Karpas-422 (cell line): ENCODE measurements at regions not wholly inside any gene's neighbourhood (a gene's known extent, or its start where the extent isn't known, plus 50 kb on each side); places are given as distances from the start of the nearest gene placed in this dataset.

Experiments used
- DNase-seq: peaks from one replicate; pipeline ENCODE4 v3.0.0-alpha.2; 2015
- H2AFZ ChIP-seq: fragments of 200-600 bp; sonication (generic); 2 replicates; pipeline ENCODE4 v1.6.1; 2014; ENCODE audit warnings: antibody characterized with exemption, low read length, mixed read lengths
- H3K27ac ChIP-seq: fragments of 200-600 bp; sonication (generic); 2 replicates; pipeline ENCODE4 v1.5.1; 2014; ENCODE audit warnings: mild to moderate bottlenecking, low read length, moderate library complexity
- H3K27me3 ChIP-seq: fragments of 200-600 bp; sonication (generic); 2 replicates; pipeline ENCODE4 v1.6.1; 2014; ENCODE audit warnings: low read length, mixed read lengths
- H3K36me3 ChIP-seq: fragments of 200-600 bp; sonication (generic); 2 replicates; pipeline ENCODE4 v1.6.1; 2014; ENCODE audit warnings: low read length, mixed read lengths; ENCODE audit not compliant: insufficient read depth
- H3K4me1 ChIP-seq: fragments of 200-600 bp; sonication (generic); 2 replicates; pipeline ENCODE4 v1.6.1; 2014; ENCODE audit warnings: mild to moderate bottlenecking, low read length, mixed read lengths
- H3K4me2 ChIP-seq: fragments of 200-600 bp; sonication (generic); 2 replicates; pipeline ENCODE4 v1.6.1; 2014; ENCODE audit warnings: low read length, low read depth, mild to moderate bottlenecking; ENCODE audit not compliant: poor library complexity, severe bottlenecking
- H3K4me3 ChIP-seq: fragments of 200-600 bp; sonication (generic); 2 replicates; pipeline ENCODE4 v1.5.1; 2014; ENCODE audit warnings: mild to moderate bottlenecking, antibody characterized with exemption, low read length, mixed read lengths
- H3K79me2 ChIP-seq: fragments of 200-600 bp; sonication (generic); 2 replicates; pipeline ENCODE4 v1.6.1; 2014; ENCODE audit warnings: mild to moderate bottlenecking, low read length, mixed read lengths
- H3K9ac ChIP-seq: fragments of 200-600 bp; sonication (generic); 2 replicates; pipeline ENCODE4 v1.6.0; 2014; ENCODE audit warnings: low read length
- H3K9me2 ChIP-seq: fragments of 200-600 bp; sonication (generic), shearing (Covaris generic); replicated peaks from 2 replicates; pipeline ENCODE4 v1.6.0; 2014; ENCODE audit warnings: mild to moderate bottlenecking, low read length, moderate library complexity; ENCODE audit not compliant: insufficient read depth
- H3K9me3 ChIP-seq: fragments of 300-700, 200-600 bp; sonication (generic); 2 replicates; pipeline ENCODE4 v1.6.1; 2014; ENCODE audit warnings: low read length, mixed read lengths
- H4K20me1 ChIP-seq: fragments of 200-600 bp; sonication (generic); 2 replicates; pipeline ENCODE4 v1.6.1; 2014; ENCODE audit warnings: mild to moderate bottlenecking, antibody characterized with exemption, low read length, low read depth; ENCODE audit not compliant: insufficient read depth

- no peak overlapping the region for H3K27ac ChIP-seq
- no peaks in the 10 kb centered on the region for H3K9me3 ChIP-seq
- peaks cover 10% of the 10 kb centered on the region for H3K4me1 ChIP-seq
- peak overlapping the region; percentile 13; the same call in 1 of the 2 replicates for H3K4me3 ChIP-seq
- DNase-seq: no peak
- no peaks in the 10 kb centered on the region for H3K36me3 ChIP-seq
- H3K4me2 ChIP-seq: peak overlapping the region; percentile 23
- H3K79me2 ChIP-seq: no peaks in the 10 kb centered on the region
- H4K20me1 ChIP-seq: no peaks in the 10 kb centered on the region
- no peaks in the 10 kb centered on the region for H3K27me3 ChIP-seq
- no peak overlapping the region for H2AFZ ChIP-seq
- no peak overlapping the region for H3K9ac ChIP-seq
- no peaks in the 10 kb centered on the region for H3K9me2 ChIP-seq
Observed at GRCh38 chr6:6834356-6835222, 246.1 kb downstream of the LY86 start.

DNA sequence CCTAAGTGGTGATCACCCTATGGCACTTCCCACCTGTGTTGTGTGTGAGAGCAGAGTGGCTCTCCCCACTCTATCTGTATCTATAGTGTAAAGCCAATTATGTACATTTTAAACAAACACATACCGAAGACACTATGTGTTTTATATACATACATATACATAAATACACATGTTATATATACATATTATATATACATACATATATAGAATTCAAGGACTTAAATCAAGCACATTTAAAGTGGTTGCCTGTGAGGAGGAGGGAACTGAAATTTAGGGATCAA, 246.6 kb downstream of the LY86 start:
- Histone ChIP-seq H3K9me3 (no peaks in the 10 kb centered on the region), H3K4me3 (no peak overlapping the region), H3K27ac (no peak overlapping the region), H3K36me3 (no peaks in the 10 kb centered on the region), H3K9ac (no peak overlapping the region), H2AFZ (no peak overlapping the region), H3K4me1 (peaks cover 10% of the 10 kb centered on the region), H3K9me2 (no peaks in the 10 kb centered on the region), H3K27me3 (no peaks in the 10 kb centered on the region), H3K79me2 (no peaks in the 10 kb centered on the region), H3K4me2 (no peak overlapping the region), H4K20me1 (no peaks in the 10 kb centered on the region)
- DNase-seq: no peak

GRCh38 chr6:6836609-6837406, 248.3 kb downstream of the LY86 start:
- Histone ChIP-seq H3K4me3 (no peak overlapping the region), H3K9ac (no peak overlapping the region), H2AFZ (no peak overlapping the region), H3K27ac (no peak overlapping the region), H4K20me1 (no peaks in the 10 kb centered on the region), H3K9me2 (no peaks in the 10 kb centered on the region), H3K27me3 (no peaks in the 10 kb centered on the region), H3K79me2 (no peaks in the 10 kb centered on the region), H3K4me2 (no peak overlapping the region), H3K4me1 (peaks cover 10% of the 10 kb centered on the region), H3K9me3 (no peaks in the 10 kb centered on the region), H3K36me3 (no peaks in the 10 kb centered on the region)
- DNase-seq: no peak

DNA sequence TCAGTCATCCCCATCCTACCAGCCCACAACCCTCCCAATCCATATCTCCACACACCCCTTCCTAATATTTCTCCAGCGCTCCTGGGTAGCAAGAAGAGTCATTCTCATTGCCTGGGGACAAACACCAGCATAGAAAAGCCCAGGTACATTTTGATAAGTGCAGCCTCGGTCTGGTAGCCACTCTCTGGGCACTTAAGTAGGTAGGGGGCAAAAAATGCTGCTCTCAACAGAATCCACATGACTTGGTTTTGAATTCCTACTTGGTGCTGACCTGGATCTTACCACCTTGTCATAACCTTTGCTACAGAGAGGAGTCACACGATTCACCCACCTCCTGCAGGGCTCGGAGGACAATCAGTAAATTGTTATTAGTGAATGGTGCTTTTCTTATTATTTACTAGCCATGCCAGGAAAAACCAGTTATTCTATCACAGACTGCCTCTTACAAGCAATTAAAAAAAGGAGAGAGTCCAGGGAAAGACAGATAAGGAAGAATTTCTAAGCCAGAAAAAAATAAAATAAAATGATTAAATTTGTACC, 249.1 kb downstream of the LY86 start:
- H4K20me1 ChIP-seq: no peaks in the 10 kb centered on the region
- H2AFZ ChIP-seq: no peak overlapping the region
- no peaks in the 10 kb centered on the region for H3K9me3 ChIP-seq
- H3K79me2 ChIP-seq: no peaks in the 10 kb centered on the region
- no peaks in the 10 kb centered on the region for H3K9me2 ChIP-seq
- H3K4me1 ChIP-seq: peaks cover 10% of the 10 kb centered on the region
- no peak overlapping the region for H3K27ac ChIP-seq
- H3K4me3 ChIP-seq: no peak overlapping the region
- H3K36me3 ChIP-seq: no peaks in the 10 kb centered on the region
- no peak overlapping the region for H3K4me2 ChIP-seq
- no peak overlapping the region for H3K9ac ChIP-seq
- DNase-seq: no peak
- H3K27me3 ChIP-seq: no peaks in the 10 kb centered on the region

DNA sequence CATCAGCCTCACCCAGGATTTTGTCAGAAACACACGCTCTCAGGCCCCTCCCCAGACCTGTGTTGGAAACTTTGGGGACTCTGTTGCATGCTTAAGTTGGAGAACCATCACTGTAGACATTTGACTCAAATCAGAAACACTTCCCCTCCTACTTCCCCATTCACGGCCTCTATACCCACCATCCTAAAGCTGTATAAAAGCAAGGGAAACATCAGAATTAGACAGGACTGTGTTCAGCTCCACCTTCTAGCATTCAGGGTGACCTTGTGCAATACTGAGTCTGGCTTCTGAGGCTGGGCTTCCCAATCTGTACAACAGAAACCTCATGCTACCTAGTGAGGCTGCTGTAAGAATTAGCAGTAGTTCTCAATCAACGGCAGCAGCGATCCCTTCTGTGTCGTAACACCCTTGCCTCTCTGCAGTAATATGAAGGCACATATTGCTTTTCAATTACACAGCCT, 252.3 kb downstream of the LY86 start:
- Histone ChIP-seq H2AFZ (no peak overlapping the region), H3K9ac (no peak overlapping the region), H3K9me2 (no peaks in the 10 kb centered on the region)

DNA sequence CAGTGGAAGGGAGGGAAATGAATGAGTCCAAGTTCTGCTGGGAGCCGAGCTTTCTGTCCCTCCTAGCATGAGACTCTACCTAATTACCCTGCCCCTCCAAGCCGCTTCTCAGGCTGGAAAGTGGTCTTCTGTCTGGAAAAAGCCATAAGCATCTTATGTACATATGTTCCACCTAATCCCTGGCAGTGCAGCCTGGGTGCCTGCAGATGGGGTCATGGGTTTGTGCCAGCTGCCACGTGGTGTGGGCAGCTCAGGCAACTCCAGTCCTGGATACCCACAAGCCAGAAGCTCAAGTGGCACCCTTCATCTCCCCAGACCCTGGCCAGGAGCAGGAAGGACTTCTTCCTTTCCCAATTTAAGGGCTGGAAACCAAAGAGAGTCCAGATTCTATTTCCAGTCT, 253.1 kb downstream of the LY86 start:
- Histone ChIP-seq H3K4me3 (no peak overlapping the region), H3K9me2 (no peaks in the 10 kb centered on the region), H3K9me3 (no peaks in the 10 kb centered on the region), H3K4me2 (no peak overlapping the region), H3K36me3 (no peaks in the 10 kb centered on the region), H2AFZ (no peak overlapping the region), H4K20me1 (no peaks in the 10 kb centered on the region), H3K27ac (no peak overlapping the region), H3K4me1 (no peaks in the 10 kb centered on the region), H3K9ac (no peak overlapping the region), H3K27me3 (no peaks in the 10 kb centered on the region), H3K79me2 (no peaks in the 10 kb centered on the region)
- DNase-seq: no peak

More for the DNA sequence above, 252.3 kb downstream of the LY86 start:
- Histone ChIP-seq H3K79me2 (no peaks in the 10 kb centered on the region), H3K27ac (no peak overlapping the region), H4K20me1 (no peaks in the 10 kb centered on the region), H3K4me3 (no peak overlapping the region), H3K9me3 (no peaks in the 10 kb centered on the region), H3K4me1 (no peaks in the 10 kb centered on the region), H3K36me3 (no peaks in the 10 kb centered on the region), H3K27me3 (no peaks in the 10 kb centered on the region), H3K4me2 (no peak overlapping the region)
- no peak for DNase-seq

- H4K20me1 ChIP-seq: no peaks in the 10 kb centered on the region
- no peaks in the 10 kb centered on the region for H3K9me3 ChIP-seq
- H3K79me2 ChIP-seq: no peaks in the 10 kb centered on the region
- no peak for DNase-seq
- H3K9me2 ChIP-seq: no peaks in the 10 kb centered on the region
- H3K9ac ChIP-seq: no peak overlapping the region
- H3K4me1 ChIP-seq: no peaks in the 10 kb centered on the region
- no peaks in the 10 kb centered on the region for H3K27me3 ChIP-seq
- H2AFZ ChIP-seq: no peak overlapping the region
- no peak overlapping the region for H3K4me3 ChIP-seq
- H3K27ac ChIP-seq: no peak overlapping the region
- H3K36me3 ChIP-seq: no peaks in the 10 kb centered on the region
- no peak overlapping the region for H3K4me2 ChIP-seq
Observed at GRCh38 chr6:6842291-6842690, 253.8 kb downstream of the LY86 start.

DNA sequence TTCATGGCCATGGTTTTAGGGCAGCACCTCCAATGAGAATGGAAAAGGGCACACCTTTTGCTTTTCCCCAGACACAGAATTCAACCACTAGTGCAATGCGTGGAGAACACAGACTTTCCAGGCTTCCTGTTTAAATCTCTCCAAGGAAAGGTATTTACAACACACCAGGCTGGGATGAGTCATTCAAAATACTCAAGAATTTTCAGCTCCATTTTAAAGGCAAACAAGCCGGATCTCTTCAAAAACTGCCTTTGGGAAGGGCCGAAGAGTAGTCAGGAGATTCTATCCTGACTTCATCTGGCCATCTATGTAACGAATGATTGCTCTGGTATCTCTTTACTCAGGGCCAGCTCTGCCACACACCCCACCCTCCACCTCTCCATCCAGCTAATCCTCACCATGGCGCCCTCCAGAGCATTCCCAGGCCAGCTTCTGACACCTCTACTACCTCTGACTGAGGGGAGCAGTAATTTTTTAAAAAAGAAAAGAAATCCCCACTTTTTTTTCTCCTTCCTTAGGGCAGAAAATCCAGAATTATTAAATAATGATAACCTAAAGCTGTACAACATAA, 254.6 kb downstream of the LY86 start:
- no peaks in the 10 kb centered on the region for H4K20me1 ChIP-seq
- no peaks in the 10 kb centered on the region for H3K27me3 ChIP-seq
- no peak overlapping the region for H3K27ac ChIP-seq
- no peaks in the 10 kb centered on the region for H3K4me1 ChIP-seq
- H3K4me2 ChIP-seq: no peak overlapping the region
- DNase-seq: no peak
- H3K79me2 ChIP-seq: no peaks in the 10 kb centered on the region
- H3K36me3 ChIP-seq: no peaks in the 10 kb centered on the region
- H3K9me3 ChIP-seq: no peaks in the 10 kb centered on the region
- H3K9ac ChIP-seq: no peak overlapping the region
- no peak overlapping the region for H2AFZ ChIP-seq
- H3K4me3 ChIP-seq: no peak overlapping the region
- H3K9me2 ChIP-seq: no peaks in the 10 kb centered on the region
